T47D (cell line): ENCODE measurements at regions not wholly inside any gene's neighbourhood (a gene's known extent, or its start where the extent isn't known, plus 50 kb on each side); places are given as distances from the start of the nearest gene placed in this dataset.
"Not testable (repeated sequence)": the region's sequence is repeated elsewhere in the genome, so short reads cannot be mapped to it uniquely, and the experiment has no call there.

Experiments used
- DNase-seq, 2 experiments: peaks; one replicate each; pipeline versions ENCODE4 v3.0.0 to v3.0.0-alpha.2; 2011 to 2012; ENCODE audit warnings: low read depth in 1 of 2, low spot score in 1 of 2
- JUND ChIP-seq: IDR thresholded peaks from 2 replicates; pipeline ENCODE4 v1.6.1; 2012; ENCODE audit warnings: low read depth
- in situ Hi-C: cut with HindIII; loops from 2 replicates; pipeline ENCODE4 v1.10.0; 2016; ENCODE audit warnings: low sequenced_read_pairs, low pct_unique_long_range_greater_than_20kb

GRCh38 chr10:37534166-37534565 is 323.2 kb downstream of the ZNF248 start:
- no peak for TF ChIP-seq JUND
- peak in 1 of 2 experiments; percentile 6 for DNase-seq
- in situ Hi-C loops: no loop called here

DNA sequence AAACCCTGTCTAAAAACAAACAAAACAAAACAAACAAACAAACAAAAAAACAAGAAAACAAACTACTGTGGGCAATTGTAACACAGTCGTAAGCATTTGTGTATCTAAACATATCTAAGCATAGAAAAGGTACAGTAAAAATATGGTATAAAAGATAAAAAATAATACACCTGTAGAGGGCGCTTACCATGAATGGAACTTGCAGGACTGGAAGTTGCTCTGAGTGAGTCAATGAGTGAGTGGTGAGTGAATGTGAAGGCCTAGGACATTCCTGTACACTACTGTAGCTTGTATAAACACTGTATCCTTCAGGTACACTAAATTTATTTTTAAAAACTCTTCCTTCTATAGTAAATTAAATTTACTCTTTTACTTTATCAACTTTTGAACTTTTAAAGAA is 332.0 kb downstream of the ZNF248 start:
- peak in 1 of 2 experiments; percentile 44 for DNase-seq
- in situ Hi-C loops: not testable (repeated sequence)

- no peak for TF ChIP-seq JUND
- in situ Hi-C loops: no loop called here
- no peak for DNase-seq
Measured at GRCh38 chr10:37520488-37520887, 336.9 kb downstream of the ZNF248 start.

DNA sequence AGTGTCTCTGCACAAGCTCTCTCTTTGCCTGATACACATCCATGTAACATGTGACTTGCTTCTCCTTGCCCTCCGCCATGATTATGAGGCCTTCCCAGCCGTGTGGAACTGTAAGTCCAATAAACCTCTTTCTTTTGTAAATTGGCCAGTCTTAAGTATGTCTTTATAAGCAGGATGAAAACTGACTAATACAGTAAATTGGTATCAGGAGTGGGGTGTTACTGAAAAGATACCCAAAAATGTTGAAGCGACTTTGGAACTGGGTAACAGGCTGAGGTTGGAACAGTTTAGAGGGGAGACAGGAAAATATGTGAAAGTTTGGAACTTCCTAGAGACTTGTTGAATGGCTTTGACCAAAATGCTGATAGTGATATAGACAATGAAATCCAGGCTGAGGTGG is 346.9 kb downstream of the ZNF248 start:
- in situ Hi-C loops, DNase-seq: not testable (repeated sequence)

GRCh38 chr10:37496061-37496460 is 361.3 kb downstream of the ZNF248 start:
- no peak for DNase-seq
- no peak for TF ChIP-seq JUND
- in situ Hi-C loops: no loop called here

- DNase-seq: peak in 1 of 2 experiments; percentile 75
- no peak for TF ChIP-seq JUND
- in situ Hi-C loops: no loop called here
Measured at GRCh38 chr10:37495415-37495814, 362.0 kb downstream of the ZNF248 start.

DNA sequence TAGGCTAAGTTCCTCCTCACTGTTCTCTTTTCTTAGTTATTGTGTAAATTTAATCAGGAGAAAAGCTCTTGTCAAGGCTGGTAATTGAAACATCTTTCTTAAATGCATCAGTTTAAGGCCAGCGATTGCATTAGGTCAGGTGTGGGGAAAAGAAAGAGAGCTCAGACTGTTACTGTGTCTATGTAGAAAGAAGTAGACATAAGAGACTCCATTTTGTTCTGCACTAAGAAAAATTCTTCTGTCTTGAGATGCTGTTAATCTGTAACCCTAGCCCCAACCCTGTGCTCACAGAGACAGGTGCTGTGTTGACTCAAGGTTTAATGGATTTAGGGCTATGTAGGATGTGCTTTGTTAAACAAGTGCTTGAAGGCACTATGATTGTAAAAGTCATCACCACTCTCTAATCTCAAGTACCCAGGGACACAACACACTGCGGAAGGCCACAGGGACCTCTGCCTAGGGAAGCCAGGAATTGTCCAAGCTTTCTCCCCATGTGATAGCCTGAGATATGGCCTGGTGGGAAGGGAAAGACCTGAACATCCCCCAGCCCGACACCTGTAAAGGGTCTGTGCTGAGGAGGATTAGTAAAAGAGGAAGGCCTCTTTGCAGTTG is 364.1 kb downstream of the ZNF248 start:
- in situ Hi-C loops, DNase-seq: not testable (repeated sequence)

- no peak for TF ChIP-seq JUND
- in situ Hi-C loops: no loop called here
- no peak for DNase-seq
Measured at GRCh38 chr10:37490266-37490665, 364.9 kb downstream of the ANKRD30A start.

GRCh38 chr10:37489658-37490003 is 364.2 kb downstream of the ANKRD30A start:
- DNase-seq: no peak
- in situ Hi-C loops: no loop called here
- no peak for TF ChIP-seq JUND

DNA sequence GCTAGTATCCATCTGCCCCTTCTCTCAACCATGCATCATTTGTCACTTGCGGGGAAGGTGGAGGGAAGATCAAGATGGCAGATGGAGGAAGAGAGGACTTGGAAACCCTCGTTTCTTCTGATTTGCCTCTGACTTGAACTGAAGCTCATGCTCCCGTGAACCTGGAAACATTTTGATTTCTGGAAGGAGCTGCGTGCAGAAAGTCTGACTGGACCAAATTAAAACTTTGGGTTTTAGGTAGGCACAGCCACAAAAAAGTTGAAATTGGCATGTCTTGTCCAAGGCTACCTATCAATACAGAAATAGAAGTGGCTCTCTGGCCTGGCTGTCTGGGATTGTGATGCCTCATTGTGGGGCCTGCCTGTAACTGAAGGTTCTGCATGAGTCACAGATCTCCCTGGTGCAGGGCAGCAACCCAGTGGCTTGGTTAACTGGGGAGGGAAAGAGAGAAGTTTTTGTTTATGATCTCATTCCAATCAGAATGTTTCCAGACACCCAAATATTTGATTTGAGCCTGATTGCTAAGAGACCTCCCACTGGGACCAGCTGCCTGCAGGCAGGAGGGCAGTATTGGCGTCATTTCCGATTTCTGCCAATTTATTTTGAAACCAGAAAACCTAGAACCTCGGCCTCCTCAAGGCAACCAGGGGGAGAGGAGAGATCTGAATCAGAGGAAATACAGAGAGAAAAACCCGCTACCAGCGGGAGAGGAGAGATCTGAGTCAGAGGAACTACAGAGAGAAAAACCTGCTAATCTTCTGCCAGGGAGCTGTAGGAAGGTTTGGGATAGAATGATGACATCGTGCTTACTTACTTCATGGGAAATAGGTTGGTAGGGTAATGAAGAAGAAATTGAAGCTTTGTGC is 363.6 kb downstream of the ANKRD30A start:
- no peak for TF ChIP-seq JUND

GRCh38 chr10:37480596-37480995 is 355.2 kb downstream of the ANKRD30A start:
- in situ Hi-C loops, DNase-seq: not testable (repeated sequence)

More for the DNA sequence above, 363.6 kb downstream of the ANKRD30A start:
- in situ Hi-C loops: no loop called here
- DNase-seq: peak; percentile 11 to 19

- DNase-seq: no peak
- in situ Hi-C loops: no loop called here
Measured at GRCh38 chr10:37479469-37479868, 354.1 kb downstream of the ANKRD30A start.

DNA sequence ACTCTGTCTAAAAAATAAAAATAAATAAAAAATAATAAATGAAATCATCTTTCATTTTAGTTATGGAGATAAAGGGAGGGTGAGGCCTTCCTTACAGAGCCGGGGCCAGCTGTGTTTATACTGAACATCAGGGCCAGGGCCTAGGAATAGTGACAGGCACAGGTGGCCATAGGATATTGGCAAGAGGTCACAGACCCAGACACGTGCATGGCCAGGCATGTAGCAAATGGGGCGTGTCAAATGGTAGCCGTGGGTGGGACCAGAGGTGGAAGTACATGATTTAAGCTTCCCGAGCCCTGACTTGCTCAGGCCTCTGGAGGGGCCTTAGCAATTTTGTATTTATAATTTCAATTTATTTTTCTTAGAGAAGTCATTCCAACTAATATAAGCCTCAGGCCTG is 353.0 kb downstream of the ANKRD30A start:
- no peak for TF ChIP-seq JUND
- in situ Hi-C loops: no loop called here

More at GRCh38 chr10:37479469-37479868, 354.1 kb downstream of the ANKRD30A start:
- no peak for TF ChIP-seq JUND

GRCh38 chr10:37476285-37476684 is 350.9 kb downstream of the ANKRD30A start:
- in situ Hi-C loops: no loop called here
- DNase-seq: no peak
- TF ChIP-seq JUND: no peak

More for the DNA sequence above, 353.0 kb downstream of the ANKRD30A start:
- no peak for DNase-seq
